ENCODE measurements at regions not wholly inside any gene's neighbourhood (a gene's known extent, or its start where the extent isn't known, plus 50 kb on each side); places are given as distances from the start of the nearest gene placed in this dataset.

DNA sequence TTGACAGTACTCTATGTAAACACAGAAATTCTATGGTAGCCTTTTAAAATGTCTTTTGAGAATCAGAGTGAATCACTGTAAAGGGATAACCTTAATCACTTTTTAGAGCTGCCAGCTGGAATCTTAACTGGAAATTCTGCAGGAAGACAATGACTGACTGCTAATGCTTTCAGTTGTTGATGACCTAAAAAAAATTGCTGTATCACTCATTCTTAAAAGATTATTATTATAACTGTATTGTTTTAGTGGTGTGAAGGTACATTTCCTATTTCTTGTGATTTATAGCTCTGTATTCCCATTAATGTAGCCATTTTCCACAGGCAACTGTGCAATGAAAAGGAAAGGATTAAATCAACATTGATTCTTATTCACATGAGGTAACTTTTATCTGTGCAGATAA is 260.5 kb downstream of the CALCRL start:
- TF ChIP-seq MYBL2 (CRISPR knock-in tag; IDR thresholded peaks at IDR 0.05) (no peak), ZNF121 (CRISPR knock-in tag; IDR thresholded peaks at IDR 0.05) (no peak), ESRRA (CRISPR knock-in tag; IDR thresholded peaks at IDR 0.05; ENCODE audit: borderline replicate concordance) (no peak), GABPB1 (CRISPR knock-in tag; IDR thresholded peaks at IDR 0.05) (no peak)
- TF ChIP-seq, protein P1, sequence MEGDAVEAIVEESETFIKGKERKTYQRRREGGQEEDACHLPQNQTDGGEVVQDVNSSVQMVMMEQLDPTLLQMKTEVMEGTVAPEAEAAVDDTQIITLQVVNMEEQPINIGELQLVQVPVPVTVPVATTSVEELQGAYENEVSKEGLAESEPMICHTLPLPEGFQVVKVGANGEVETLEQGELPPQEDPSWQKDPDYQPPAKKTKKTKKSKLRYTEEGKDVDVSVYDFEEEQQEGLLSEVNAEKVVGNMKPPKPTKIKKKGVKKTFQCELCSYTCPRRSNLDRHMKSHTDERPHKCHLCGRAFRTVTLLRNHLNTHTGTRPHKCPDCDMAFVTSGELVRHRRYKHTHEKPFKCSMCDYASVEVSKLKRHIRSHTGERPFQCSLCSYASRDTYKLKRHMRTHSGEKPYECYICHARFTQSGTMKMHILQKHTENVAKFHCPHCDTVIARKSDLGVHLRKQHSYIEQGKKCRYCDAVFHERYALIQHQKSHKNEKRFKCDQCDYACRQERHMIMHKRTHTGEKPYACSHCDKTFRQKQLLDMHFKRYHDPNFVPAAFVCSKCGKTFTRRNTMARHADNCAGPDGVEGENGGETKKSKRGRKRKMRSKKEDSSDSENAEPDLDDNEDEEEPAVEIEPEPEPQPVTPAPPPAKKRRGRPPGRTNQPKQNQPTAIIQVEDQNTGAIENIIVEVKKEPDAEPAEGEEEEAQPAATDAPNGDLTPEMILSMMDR (IDR thresholded peaks at IDR 0.05), result no peak
- TF ChIP-seq, protein P2, sequence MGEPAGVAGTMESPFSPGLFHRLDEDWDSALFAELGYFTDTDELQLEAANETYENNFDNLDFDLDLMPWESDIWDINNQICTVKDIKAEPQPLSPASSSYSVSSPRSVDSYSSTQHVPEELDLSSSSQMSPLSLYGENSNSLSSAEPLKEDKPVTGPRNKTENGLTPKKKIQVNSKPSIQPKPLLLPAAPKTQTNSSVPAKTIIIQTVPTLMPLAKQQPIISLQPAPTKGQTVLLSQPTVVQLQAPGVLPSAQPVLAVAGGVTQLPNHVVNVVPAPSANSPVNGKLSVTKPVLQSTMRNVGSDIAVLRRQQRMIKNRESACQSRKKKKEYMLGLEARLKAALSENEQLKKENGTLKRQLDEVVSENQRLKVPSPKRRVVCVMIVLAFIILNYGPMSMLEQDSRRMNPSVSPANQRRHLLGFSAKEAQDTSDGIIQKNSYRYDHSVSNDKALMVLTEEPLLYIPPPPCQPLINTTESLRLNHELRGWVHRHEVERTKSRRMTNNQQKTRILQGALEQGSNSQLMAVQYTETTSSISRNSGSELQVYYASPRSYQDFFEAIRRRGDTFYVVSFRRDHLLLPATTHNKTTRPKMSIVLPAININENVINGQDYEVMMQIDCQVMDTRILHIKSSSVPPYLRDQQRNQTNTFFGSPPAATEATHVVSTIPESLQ (CRISPR knock-in tag; IDR thresholded peaks at IDR 0.05), result no peak
